ENCODE measurements at regions not wholly inside any gene's neighbourhood (a gene's known extent, or its start where the extent isn't known, plus 50 kb on each side); places are given as distances from the start of the nearest gene placed in this dataset.

DNA sequence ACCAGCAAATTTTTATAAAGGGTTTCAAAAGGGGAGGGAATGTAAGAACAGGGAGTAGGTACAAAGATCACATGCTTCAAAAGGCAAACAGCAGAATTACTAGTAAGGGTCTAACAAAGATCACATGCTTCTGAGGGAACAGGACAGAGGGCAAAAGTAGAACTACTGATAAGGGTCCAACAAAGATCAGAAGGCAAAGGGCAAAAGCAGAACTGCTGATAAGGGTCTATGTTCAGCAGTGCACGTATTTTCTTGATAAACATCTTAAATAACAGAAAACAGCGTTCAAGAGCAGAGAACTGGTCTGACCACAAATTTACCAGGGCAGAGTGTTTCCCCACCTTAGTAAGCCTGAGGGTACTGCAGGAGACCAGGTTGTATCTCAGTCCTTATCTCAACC is 469.5 kb upstream of the PIK3R1 start:
- no peak for TF ChIP-seq POLR2AphosphoS5 (IDR thresholded peaks at IDR 0.05)
- TF ChIP-seq POLR2A (IDR thresholded peaks at IDR 0.05) = no peak
